Gastroesophageal sphincter (tissue), 4 donors: ENCODE measurements at regions not wholly inside any gene's neighbourhood (a gene's known extent, or its start where the extent isn't known, plus 50 kb on each side); places are given as distances from the start of the nearest gene placed in this dataset.

Source experiments
- ATAC-seq: fragments of 150-250 bp; one replicate; pipeline ENCODE4 v1.9.1; 2016; ENCODE audit warnings: mild to moderate bottlenecking, moderate library complexity
- H3K27ac ChIP-seq, 4 donors: fragments of 200-600 bp; sonication (generic) in 3 of 4; 1 replicate in 3 of 4; 2 replicates in 1 of 4; pipeline ENCODE4 v1.5.1; 2016 to 2019
- H3K27me3 ChIP-seq: fragments of 200-600 bp; sonication (generic); one replicate; pipeline ENCODE4 v1.5.1; 2019
- H3K36me3 ChIP-seq, 2 donors: fragments of 200-600 bp; sonication (generic); one replicate each; pipeline ENCODE4 v1.5.1; 2019; ENCODE audit warnings: control low read depth in 1 of 2
- H3K4me1 ChIP-seq, 3 donors: fragments of 200-600 bp; sonication (generic); 1 replicate in 2 of 3; 2 replicates in 1 of 3; pipeline ENCODE4 v1.5.1; 2016 to 2019; ENCODE audit warnings: control low read depth in 2 of 3
- H3K4me3 ChIP-seq, 2 donors: fragments of 200-600 bp; sonication (generic); one replicate each; pipeline ENCODE4 v1.5.1; 2019; ENCODE audit warnings: mild to moderate bottlenecking in 1 of 2, moderate library complexity in 1 of 2
- H3K9me3 ChIP-seq, 3 donors: fragments of 200-600 bp; sonication (generic); one replicate each; pipeline ENCODE4 v1.5.1; 2017 to 2019; ENCODE audit warnings: control low read depth in 2 of 3
- CTCF ChIP-seq, 4 experiments: fragments of 200-600 bp in 2 of 4; fragments of 450-650 bp in 2 of 4; sonication (generic) in 1 of 4; IDR thresholded peaks; one replicate each; pipeline ENCODE4 v1.5.1; 2017 to 2019; ENCODE audit warnings: antibody characterized with exemption in 4 of 4, mild to moderate bottlenecking in 2 of 4, moderate library complexity in 2 of 4
- EP300 ChIP-seq: sonication (generic); formaldehyde crosslinking; IDR thresholded peaks from one replicate; pipeline ENCODE4 v1.6.1; 2017; ENCODE audit warnings: antibody characterized with exemption, mild to moderate bottlenecking
- POLR2A ChIP-seq, 2 donors: fragments of 450-650 bp; IDR thresholded peaks; one replicate each; pipeline ENCODE4 v1.6.1; 2017; ENCODE audit warnings: antibody characterized with exemption in 2 of 2, mild to moderate bottlenecking in 2 of 2, moderate library complexity in 1 of 2
- POLR2AphosphoS5 ChIP-seq: sonication (generic); formaldehyde crosslinking; IDR thresholded peaks from one replicate; pipeline ENCODE4 v1.6.1; 2017; ENCODE audit warnings: antibody characterized with exemption
- WGBS, 2 donors: methylation state at CpG; one replicate each; pipeline ENCODE4 v1.1.5; 2018; ENCODE audit warnings: low coverage in 1 of 2; 5-methylcytosine and 5-hydroxymethylcytosine counted together

DNA sequence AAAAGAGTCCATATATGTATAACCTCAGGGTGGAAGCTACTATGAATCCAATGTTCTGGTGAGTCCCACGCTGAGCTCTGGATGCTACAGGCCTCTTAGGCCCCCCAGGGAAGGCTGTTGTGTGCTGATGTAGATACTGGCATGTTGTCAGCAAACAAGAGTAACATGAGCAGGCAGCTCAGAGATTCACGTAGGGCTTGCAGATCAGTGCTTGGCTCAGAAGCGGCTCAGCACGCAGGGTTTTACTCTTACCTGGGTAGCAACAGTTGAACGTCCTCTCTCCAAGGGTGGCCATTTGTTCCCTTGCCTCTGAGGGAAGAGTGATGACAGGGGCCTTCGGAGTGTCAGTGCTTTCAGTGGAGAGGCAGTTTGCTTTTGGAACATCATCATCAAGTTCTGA is 93.4 kb downstream of the ZFP64 start:
- ATAC-seq: no peak
- TF ChIP-seq POLR2A (IDR thresholded peaks at IDR 0.05): no peak
- no peak for TF ChIP-seq CTCF (IDR thresholded peaks at IDR 0.05)
- WGBS, 2 donors: 90 to 100% methylated on average over 1 to 4 of the region's 6 CpGs
- Histone ChIP-seq H3K27ac (no peak overlapping the region), H3K4me1 (no peaks in the 10 kb centered on the region), H3K36me3 (peaks cover 0 to 45% of the 10 kb centered on the region in 2 donors), H3K27me3 (peaks cover 2% of the 10 kb centered on the region), H3K9me3 (no peaks in the 10 kb centered on the region), H3K4me3 (no peak overlapping the region)

- Histone ChIP-seq H3K4me3 (no peak overlapping the region), H3K36me3 (peaks cover 0 to 45% of the 10 kb centered on the region in 2 donors), H3K27ac (no peak overlapping the region), H3K27me3 (no peaks in the 10 kb centered on the region), H3K4me1 (no peaks in the 10 kb centered on the region), H3K9me3 (no peaks in the 10 kb centered on the region)
- no peak for TF ChIP-seq POLR2A (IDR thresholded peaks at IDR 0.05)
- TF ChIP-seq POLR2AphosphoS5: no peak
- TF ChIP-seq EP300: no peak
- no peak for TF ChIP-seq CTCF (IDR thresholded peaks at IDR 0.05)
- 90% methylated on average over 1 of the region's 6 CpGs; no CpG with 5 or more reads in 1 of the 2 donors for WGBS, 2 donors
- ATAC-seq: no peak
These were observed 95.5 kb downstream of the ZFP64 start for GRCh38 chr20:52096117-52096516.

GRCh38 chr20:52094693-52095092 is 96.9 kb downstream of the ZFP64 start:
- TF ChIP-seq EP300 (no peak), CTCF (IDR thresholded peaks at IDR 0.05) (no peak), POLR2A (IDR thresholded peaks at IDR 0.05) (no peak), POLR2AphosphoS5 (no peak)
- peaks cover 0 to 45% of the 10 kb centered on the region in 2 donors for H3K36me3 ChIP-seq
- H3K27ac ChIP-seq: no peak overlapping the region
- H3K27me3 ChIP-seq: no peaks in the 10 kb centered on the region
- 52 to 100% methylated on average over 1 to 2 of the region's 2 CpGs for WGBS, 2 donors
- H3K9me3 ChIP-seq: no peaks in the 10 kb centered on the region
- no peak for ATAC-seq
- H3K4me3 ChIP-seq: no peak overlapping the region
- H3K4me1 ChIP-seq: no peaks in the 10 kb centered on the region

- ATAC-seq: no peak
- no peak for TF ChIP-seq CTCF (IDR thresholded peaks at IDR 0.05)
- TF ChIP-seq EP300: no peak
- TF ChIP-seq POLR2AphosphoS5: no peak
- TF ChIP-seq POLR2A (IDR thresholded peaks at IDR 0.05): no peak
- Histone ChIP-seq H3K27ac (no peak overlapping the region), H3K27me3 (no peaks in the 10 kb centered on the region), H3K4me3 (no peak overlapping the region), H3K36me3 (peaks cover 0 to 49% of the 10 kb centered on the region in 2 donors), H3K4me1 (no peaks in the 10 kb centered on the region), H3K9me3 (no peaks in the 10 kb centered on the region)
- WGBS, 2 donors: 84 to 100% methylated on average over 2 to 3 of the region's 4 CpGs
These were observed 98.0 kb downstream of the ZFP64 start for GRCh38 chr20:52093575-52093974.

DNA sequence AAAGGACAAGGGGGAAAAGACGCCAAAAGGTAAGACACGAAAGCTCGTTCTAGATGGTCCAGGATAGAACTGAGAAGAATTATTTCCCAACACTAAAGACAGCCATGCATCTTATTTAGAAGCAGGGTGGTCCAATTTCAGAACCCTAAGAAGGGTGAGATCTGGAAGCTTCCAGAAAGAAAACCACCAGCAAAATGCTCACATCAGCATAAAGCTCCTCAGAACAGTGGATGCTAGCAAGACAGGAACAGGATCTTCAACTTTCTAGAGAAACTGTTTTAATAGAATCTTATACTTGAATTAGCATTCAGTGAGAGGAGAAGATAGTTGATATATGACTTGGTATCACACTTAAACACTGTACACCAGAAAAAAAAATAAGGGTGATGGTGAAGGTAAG is 101.5 kb downstream of the ZFP64 start:
- Histone ChIP-seq H3K27ac (no peak overlapping the region), H3K36me3 (peaks cover 0 to 42% of the 10 kb centered on the region in 2 donors), H3K9me3 (peaks cover 0 to 13% (median 0%) of the 10 kb centered on the region in 3 donors), H3K27me3 (no peaks in the 10 kb centered on the region), H3K4me3 (no peak overlapping the region), H3K4me1 (no peaks in the 10 kb centered on the region)
- no peak for ATAC-seq
- WGBS, 2 donors: 94 to 96% methylated on average over 3 of the region's 3 CpGs
- TF ChIP-seq EP300 (no peak), POLR2A (IDR thresholded peaks at IDR 0.05) (no peak)
